HUES48 (cell line): ENCODE measurements at regions not wholly inside any gene's neighbourhood (a gene's known extent, or its start where the extent isn't known, plus 50 kb on each side); places are given as distances from the start of the nearest gene placed in this dataset.

Experiments used
- H3K27ac ChIP-seq: one replicate; pipeline ENCODE4 v1.7.0; 2013; ENCODE audit warnings: low read depth, low read length, inconsistent platforms
- H3K27me3 ChIP-seq: 2 replicates; pipeline ENCODE4 v1.6.1; 2013; ENCODE audit warnings: mild to moderate bottlenecking, low read length; ENCODE audit not compliant: control insufficient read depth, insufficient read depth
- H3K36me3 ChIP-seq: 2 replicates; pipeline ENCODE4 v1.6.1; 2013; ENCODE audit warnings: low read length; ENCODE audit not compliant: control insufficient read depth, insufficient read depth
- H3K4me1 ChIP-seq: 2 replicates; pipeline ENCODE4 v1.6.1; 2013; ENCODE audit warnings: mild to moderate bottlenecking, low read length; ENCODE audit not compliant: control insufficient read depth, insufficient read depth
- H3K4me3 ChIP-seq: 2 replicates; pipeline ENCODE4 v1.5.1; 2013; ENCODE audit warnings: mild to moderate bottlenecking, low read depth, low read length
- H3K9ac ChIP-seq: 2 replicates; pipeline ENCODE4 v1.6.1; 2013; ENCODE audit warnings: mild to moderate bottlenecking, low read depth, low read length, moderate library complexity
- H3K9me3 ChIP-seq: 2 replicates; pipeline ENCODE4 v1.6.1; 2013; ENCODE audit warnings: low read length; ENCODE audit not compliant: control insufficient read depth, insufficient read depth

DNA sequence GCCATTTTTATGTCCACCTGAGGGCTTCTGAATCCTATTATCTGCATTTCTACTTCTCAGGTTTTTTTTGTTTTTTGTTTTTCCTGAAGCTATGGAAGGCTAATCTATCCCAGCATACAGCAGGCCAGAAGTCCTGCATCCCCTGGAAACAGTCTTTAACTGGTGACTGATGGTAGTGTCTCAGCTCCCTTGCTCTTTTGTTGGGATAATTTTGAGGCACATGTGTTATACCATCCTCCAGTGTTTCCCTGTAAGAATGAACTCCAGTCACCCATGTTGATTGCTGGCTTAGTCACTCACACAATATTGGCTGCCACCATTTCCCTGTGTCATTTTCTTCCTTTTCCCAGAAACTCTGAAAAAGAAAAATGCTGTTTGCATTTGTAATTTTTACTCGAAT is 1094.0 kb upstream of the LRRN3 start:
- Histone ChIP-seq H3K9me3 (no peaks in the 10 kb centered on the region), H3K9ac (no peak overlapping the region), H3K27me3 (no peaks in the 10 kb centered on the region), H3K36me3 (no peaks in the 10 kb centered on the region), H3K4me3 (no peak overlapping the region), H3K27ac (no peak overlapping the region), H3K4me1 (no peaks in the 10 kb centered on the region)

DNA sequence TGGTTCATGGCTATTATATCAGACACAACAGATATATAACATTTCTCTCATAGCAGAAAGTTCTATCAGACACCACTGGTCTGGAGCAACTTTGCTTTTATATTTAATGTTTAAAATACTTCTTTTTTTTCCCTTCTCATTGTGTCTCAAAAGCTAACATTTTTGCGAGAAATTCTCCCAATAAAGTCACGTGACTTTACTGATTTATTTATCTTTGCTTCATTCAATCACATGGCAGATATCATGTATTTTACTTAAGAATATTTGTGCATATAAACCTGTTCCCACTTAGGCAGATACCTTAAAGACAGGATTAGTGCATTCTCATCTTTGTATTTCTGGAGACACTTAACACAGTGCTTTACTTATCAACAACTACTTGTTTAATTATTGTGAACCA is 1093.1 kb upstream of the LRRN3 start:
- no peaks in the 10 kb centered on the region for H3K9me3 ChIP-seq
- no peaks in the 10 kb centered on the region for H3K4me1 ChIP-seq
- H3K27ac ChIP-seq = no peak overlapping the region
- H3K36me3 ChIP-seq = no peaks in the 10 kb centered on the region
- no peak overlapping the region for H3K9ac ChIP-seq
- no peaks in the 10 kb centered on the region for H3K27me3 ChIP-seq
- no peak overlapping the region for H3K4me3 ChIP-seq

DNA sequence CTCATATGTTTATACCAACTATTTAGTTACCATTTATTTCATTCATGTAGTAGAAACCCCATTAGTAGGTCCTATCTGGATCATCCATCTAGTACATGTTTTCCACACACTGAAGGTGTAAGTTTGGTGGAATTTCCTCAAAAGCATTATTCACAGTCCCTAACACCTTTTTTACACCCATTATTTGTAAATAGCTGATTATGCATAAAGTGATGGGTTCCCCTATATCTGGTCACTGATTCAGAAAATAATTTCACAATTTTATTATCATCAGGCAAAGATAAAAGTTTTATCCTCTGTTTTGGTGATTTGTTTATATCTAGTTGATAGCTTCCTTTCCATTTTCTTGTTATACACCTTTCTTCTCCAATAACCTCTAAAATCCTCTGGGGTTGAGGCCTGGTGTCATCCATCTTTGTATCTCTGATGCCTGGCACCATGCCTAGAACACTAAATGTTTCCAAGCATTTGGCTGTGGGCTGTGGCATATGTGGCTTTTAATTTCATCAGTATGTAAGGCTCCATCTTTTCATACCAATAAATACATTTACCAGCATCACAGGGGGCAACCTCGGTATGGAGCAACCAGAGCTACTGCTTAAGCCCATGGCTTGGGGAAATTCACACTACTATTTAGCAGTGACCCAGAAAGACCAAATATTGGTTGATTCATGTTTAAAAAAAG is 1089.5 kb upstream of the LRRN3 start:
- H3K9ac ChIP-seq = no peak overlapping the region
- H3K36me3 ChIP-seq = no peaks in the 10 kb centered on the region
- H3K27ac ChIP-seq = no peak overlapping the region
- no peak overlapping the region for H3K4me3 ChIP-seq
- no peaks in the 10 kb centered on the region for H3K4me1 ChIP-seq
- no peaks in the 10 kb centered on the region for H3K27me3 ChIP-seq
- H3K9me3 ChIP-seq = no peaks in the 10 kb centered on the region

DNA sequence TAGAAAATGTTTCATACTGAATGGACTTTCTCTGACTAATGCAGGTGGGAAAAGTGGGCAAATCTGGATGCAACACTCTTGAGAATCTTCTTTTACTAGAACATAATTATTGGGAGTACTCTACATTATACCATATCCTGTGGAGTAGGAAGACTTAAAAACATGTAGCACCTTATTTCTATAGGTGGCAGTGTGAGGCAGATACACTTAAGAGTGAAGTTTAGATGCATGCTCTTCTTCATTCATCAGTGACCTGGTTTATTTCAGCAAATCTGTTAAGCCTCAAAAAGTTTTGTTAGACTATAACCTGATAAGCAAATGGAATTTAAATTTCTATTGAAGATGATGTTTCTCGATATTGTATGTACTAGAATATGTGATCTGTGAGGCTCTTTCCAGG is 1087.1 kb upstream of the LRRN3 start:
- no peaks in the 10 kb centered on the region for H3K9me3 ChIP-seq
- no peak overlapping the region for H3K9ac ChIP-seq
- H3K4me3 ChIP-seq = no peak overlapping the region
- H3K27me3 ChIP-seq = no peaks in the 10 kb centered on the region
- no peak overlapping the region for H3K27ac ChIP-seq
- no peaks in the 10 kb centered on the region for H3K36me3 ChIP-seq
- no peaks in the 10 kb centered on the region for H3K4me1 ChIP-seq

DNA sequence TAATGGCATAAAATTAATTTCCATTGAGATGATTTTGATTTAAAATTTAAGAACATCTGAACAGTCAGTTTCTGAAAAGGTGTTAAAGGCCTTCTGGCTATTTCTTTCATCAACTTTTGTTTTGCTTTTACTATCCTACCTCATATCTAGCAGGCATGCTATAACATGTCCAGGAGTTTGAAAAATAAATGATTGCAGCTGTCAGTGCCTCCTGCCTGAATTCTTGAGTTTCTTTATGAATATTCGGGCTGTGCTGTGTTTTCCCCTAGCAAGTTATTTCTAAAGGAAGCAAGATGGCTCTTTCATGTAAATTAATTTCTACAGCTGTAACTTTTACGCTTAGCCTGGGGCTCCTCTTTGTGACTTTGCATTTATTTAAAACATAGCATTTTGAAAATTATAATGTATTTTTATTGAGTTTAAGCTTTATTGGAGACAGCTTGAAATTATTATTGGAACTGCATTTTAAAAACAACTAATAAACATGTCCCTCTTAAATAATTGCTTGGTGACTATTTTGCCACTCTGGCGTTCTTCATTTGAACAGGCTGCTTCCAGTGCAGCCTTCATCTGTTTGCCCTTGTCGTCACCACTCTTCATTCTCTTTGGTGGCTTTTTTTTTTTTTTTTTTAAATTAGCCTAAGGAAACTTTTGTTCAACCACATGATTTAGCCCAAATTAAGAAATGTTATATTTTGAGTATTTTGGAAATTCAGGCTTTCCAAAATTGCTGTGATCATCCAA is 1083.4 kb upstream of the LRRN3 start:
- Histone ChIP-seq H3K4me3 (no peak overlapping the region), H3K4me1 (no peaks in the 10 kb centered on the region), H3K9me3 (no peaks in the 10 kb centered on the region), H3K36me3 (no peaks in the 10 kb centered on the region), H3K9ac (no peak overlapping the region), H3K27ac (no peak overlapping the region), H3K27me3 (no peaks in the 10 kb centered on the region)

DNA sequence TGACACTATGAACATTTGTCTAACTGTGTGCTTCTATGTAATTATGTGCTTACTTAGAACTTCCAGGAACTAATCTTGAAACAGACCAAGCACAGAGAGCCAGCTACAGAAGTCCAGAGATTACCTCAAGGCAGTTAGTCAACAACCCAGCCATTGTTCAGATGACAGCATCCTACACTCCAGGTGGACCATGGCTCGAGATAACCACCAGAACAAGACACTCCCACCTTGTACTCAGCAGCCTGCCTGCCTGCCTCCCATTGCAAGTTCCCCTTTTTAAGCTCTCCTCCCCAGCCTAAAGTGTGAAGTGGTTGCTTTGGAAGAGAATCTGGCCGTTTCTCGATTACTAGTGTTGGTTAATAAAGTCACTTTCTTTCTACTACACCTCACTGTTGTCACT is 1080.6 kb upstream of the LRRN3 start:
- no peaks in the 10 kb centered on the region for H3K27me3 ChIP-seq
- H3K4me3 ChIP-seq = no peak overlapping the region

DNA sequence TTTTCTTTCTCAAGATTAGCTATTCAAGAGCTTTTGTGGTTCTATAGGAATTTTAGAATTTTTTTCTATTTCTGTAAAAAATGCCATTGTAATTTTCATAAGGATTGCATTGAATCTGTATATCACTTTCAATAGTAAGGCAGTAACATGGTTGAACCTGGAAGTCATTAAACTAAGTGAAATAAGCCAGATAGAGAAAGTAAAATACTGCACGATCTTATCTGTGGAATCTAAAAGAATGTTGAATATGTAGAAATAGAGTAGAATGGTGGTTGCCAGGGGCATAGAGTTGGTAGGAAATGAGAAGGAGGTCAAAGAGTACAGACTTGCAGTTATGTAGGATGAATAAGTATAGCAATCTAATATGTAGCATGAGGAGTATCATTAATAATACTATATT is 1073.5 kb upstream of the LRRN3 start:
- Histone ChIP-seq H3K27me3 (no peaks in the 10 kb centered on the region), H3K27ac (no peak overlapping the region), H3K36me3 (no peaks in the 10 kb centered on the region), H3K4me3 (no peak overlapping the region), H3K9ac (no peak overlapping the region), H3K4me1 (no peaks in the 10 kb centered on the region), H3K9me3 (no peaks in the 10 kb centered on the region)

More for the DNA sequence above, 1080.6 kb upstream of the LRRN3 start:
- H3K27ac ChIP-seq = no peak overlapping the region
- no peaks in the 10 kb centered on the region for H3K9me3 ChIP-seq
- no peak overlapping the region for H3K9ac ChIP-seq
- no peaks in the 10 kb centered on the region for H3K36me3 ChIP-seq
- no peaks in the 10 kb centered on the region for H3K4me1 ChIP-seq

DNA sequence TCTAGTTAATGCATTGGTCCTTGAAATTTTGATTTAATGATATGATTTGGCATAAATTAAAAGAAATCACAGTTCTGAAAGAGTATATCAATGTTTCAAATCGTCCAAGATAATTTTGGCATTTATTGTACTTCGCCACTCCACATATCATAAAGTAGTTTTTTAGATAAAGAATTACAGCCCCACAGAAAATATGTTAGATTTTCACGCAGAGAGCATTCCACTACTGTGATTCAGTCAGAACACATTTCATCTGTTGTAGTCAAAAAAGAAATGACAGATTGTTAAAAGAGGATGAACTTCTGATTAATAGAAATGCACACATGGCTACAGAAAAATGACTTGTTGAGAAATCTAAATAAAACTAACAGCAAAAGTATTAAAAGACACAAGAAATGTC is 1063.5 kb upstream of the LRRN3 start:
- Histone ChIP-seq H3K9me3 (no peaks in the 10 kb centered on the region), H3K27ac (no peak overlapping the region), H3K4me1 (no peaks in the 10 kb centered on the region), H3K9ac (no peak overlapping the region), H3K4me3 (no peak overlapping the region), H3K36me3 (no peaks in the 10 kb centered on the region), H3K27me3 (no peaks in the 10 kb centered on the region)

DNA sequence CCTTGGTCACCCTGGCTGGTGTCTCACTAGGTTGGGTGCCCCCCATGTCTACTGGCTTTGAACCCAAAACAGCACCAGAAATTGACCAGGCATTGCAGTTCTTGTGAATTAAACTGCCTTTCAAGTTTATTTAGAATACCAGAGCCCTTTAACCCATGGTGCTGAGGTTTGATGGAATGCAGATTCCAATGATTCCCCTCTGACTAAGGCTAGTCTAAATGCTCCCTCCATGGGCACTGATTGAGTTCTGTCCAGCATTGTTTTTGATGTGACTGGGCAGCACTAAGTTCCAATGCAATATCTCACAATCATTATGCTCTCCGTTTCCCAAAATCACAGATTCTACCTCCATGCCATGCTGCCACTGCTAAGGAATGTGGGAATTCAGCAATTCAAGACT is 1047.4 kb upstream of the LRRN3 start:
- H3K27me3 ChIP-seq = no peaks in the 10 kb centered on the region
- no peaks in the 10 kb centered on the region for H3K36me3 ChIP-seq
- no peaks in the 10 kb centered on the region for H3K9me3 ChIP-seq
- no peak overlapping the region for H3K4me3 ChIP-seq
- H3K27ac ChIP-seq = no peak overlapping the region
- H3K4me1 ChIP-seq = no peaks in the 10 kb centered on the region
- no peak overlapping the region for H3K9ac ChIP-seq

DNA sequence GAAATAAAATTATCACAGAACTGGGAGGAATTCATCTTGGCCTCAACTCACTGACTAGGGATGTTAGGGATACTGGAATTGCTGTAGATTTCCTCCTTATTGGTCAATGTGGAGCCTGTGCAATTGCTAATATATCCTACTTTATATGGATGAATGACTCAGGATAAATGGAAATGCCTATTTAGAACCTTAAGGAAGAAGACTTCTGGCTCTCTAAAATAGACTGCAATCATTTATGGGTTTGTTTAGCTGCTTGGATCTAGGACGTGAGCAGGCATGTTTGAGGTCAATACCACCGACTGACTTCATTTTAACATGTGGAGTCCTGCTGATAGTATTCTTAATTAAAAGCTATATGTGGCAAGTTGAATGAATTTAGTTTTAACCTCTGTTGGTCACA is 1040.1 kb upstream of the LRRN3 start:
- no peak overlapping the region for H3K27ac ChIP-seq
- H3K9ac ChIP-seq = no peak overlapping the region
- H3K36me3 ChIP-seq = no peaks in the 10 kb centered on the region
- no peaks in the 10 kb centered on the region; the same call in 1 of the 2 replicates for H3K4me1 ChIP-seq
- no peaks in the 10 kb centered on the region for H3K9me3 ChIP-seq
- H3K27me3 ChIP-seq = no peaks in the 10 kb centered on the region
- no peak overlapping the region for H3K4me3 ChIP-seq

DNA sequence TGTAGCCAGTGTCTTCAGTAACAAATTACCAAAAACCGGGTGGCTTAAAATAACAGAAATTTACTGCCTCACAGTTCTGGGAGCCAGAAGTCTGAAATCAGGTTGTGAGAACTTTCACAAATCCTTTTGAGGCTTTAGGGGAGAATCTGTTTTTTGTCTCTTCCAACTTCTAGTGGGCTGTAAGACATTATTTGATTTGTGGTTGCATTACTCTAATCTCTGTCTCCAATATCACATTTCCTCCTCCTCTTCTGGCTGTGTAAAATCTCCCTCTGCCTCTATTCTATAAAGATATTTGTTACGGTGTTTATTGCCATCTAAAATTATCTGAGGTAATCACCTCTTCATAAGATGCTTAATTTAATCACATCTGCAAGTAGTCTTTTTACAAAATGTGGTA is 1039.6 kb upstream of the LRRN3 start:
- Histone ChIP-seq H3K27ac (no peak overlapping the region), H3K4me1 (no peaks in the 10 kb centered on the region; the same call in 1 of the 2 replicates), H3K9me3 (no peaks in the 10 kb centered on the region), H3K9ac (no peak overlapping the region), H3K27me3 (no peaks in the 10 kb centered on the region), H3K36me3 (no peaks in the 10 kb centered on the region), H3K4me3 (no peak overlapping the region)
